ENCODE measurements at regions not wholly inside any gene's neighbourhood (a gene's known extent, or its start where the extent isn't known, plus 50 kb on each side); places are given as distances from the start of the nearest gene placed in this dataset.

DNA sequence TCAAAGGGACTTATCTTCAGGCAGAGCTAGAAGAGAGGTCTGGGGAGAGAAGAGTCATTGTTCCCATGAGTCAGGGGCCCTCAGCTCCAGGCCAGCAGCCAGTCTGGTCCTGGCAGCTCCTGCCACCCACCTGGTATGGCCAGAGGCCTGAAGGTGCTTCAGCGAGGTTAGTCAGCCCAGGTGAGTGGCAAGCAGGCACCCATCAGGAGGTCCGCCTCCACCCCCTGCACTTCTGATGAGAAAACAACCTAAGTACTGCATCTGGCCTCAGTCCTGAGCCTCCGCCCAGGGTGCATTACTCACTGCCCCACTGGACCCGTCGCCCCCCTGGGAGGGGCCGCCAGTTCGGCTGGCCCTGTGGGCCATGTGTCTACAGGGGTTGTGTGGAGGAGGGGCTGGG is 130.2 kb downstream of the INHBB start:
- H3K4me3 ChIP-seq (ENCODE audit: control extremely low read depth in 1 of 5, extremely low read depth in 1 of 5, insufficient read depth in 1 of 5, low read depth in 2 of 5, low read length in 4 of 5) = no peak overlapping the region
- ATAC-seq (ENCODE audit: low read depth) (no peak), DNase-seq (no peak)
- no peaks in the 10 kb centered on the region for H3K27me3 ChIP-seq (replicated peaks in 1 of 4; ENCODE audit: control extremely low read depth in 1 of 4, control insufficient read depth in 3 of 4, insufficient read depth in 4 of 4, low read length in 3 of 4)
- H3K27me3 Mint-ChIP-seq = no peaks in the 10 kb centered on the region
- no peaks in the 10 kb centered on the region for H3K4me1 ChIP-seq (ENCODE audit: control insufficient read depth in 2 of 2, insufficient read depth in 2 of 2, low read length in 2 of 2)
- TF ChIP-seq EZH2 (IDR thresholded peaks at IDR 0.05; ENCODE audit: borderline replicate concordance, insufficient read depth, low read depth, low read length, poor library complexity, severe bottlenecking) = no peak
- intact Hi-C loops (cut with micrococcal nuclease) = no loop called here
- no peaks in the 10 kb centered on the region for H3K79me2 ChIP-seq (ENCODE audit: control insufficient read depth, insufficient read depth, low read length)
- H2AFZ ChIP-seq (ENCODE audit: insufficient read depth, low read depth, low read length, poor library complexity, severe bottlenecking) = no peak overlapping the region
- no peaks in the 10 kb centered on the region for H3K4me1 Mint-ChIP-seq
- H3K27ac ChIP-seq (ENCODE audit: low read length in 2 of 2) = no peak overlapping the region
- H3K36me3 ChIP-seq (replicated peaks in 1 of 2; ENCODE audit: control extremely low read depth in 1 of 2, control insufficient read depth in 1 of 2, extremely low read depth in 1 of 2, insufficient read depth in 2 of 2, low read length in 1 of 2) = no peaks in the 10 kb centered on the region
- peaks cover 0 to 5% (median 0%) of the 10 kb centered on the region in 3 donors for H3K9me3 ChIP-seq (ENCODE audit: control extremely low read depth in 1 of 3, control insufficient read depth in 2 of 3, insufficient read depth in 1 of 3, low read length in 2 of 3)
- H3K9ac ChIP-seq (ENCODE audit: low read length) = no peak overlapping the region
- ChIA-PET CTCF (no interaction called here), POLR2A (no interaction called here)
- H3K4me2 ChIP-seq (replicated peaks; ENCODE audit: low read depth, low read length, poor library complexity, severe bottlenecking) = no peak overlapping the region
- H3K4me3 Mint-ChIP-seq = no peak overlapping the region
- 95% methylated on average over 2 of the region's 7 CpGs for WGBS (ENCODE audit: insufficient coverage)
- peaks cover 2% of the 10 kb centered on the region for H3K9me3 Mint-ChIP-seq (ENCODE audit: insufficient read depth)
- H3K27ac Mint-ChIP-seq = no peak overlapping the region
- H4K20me1 ChIP-seq (ENCODE audit: control insufficient read depth, insufficient read depth, low read length, poor library complexity, severe bottlenecking) = no peaks in the 10 kb centered on the region

DNA sequence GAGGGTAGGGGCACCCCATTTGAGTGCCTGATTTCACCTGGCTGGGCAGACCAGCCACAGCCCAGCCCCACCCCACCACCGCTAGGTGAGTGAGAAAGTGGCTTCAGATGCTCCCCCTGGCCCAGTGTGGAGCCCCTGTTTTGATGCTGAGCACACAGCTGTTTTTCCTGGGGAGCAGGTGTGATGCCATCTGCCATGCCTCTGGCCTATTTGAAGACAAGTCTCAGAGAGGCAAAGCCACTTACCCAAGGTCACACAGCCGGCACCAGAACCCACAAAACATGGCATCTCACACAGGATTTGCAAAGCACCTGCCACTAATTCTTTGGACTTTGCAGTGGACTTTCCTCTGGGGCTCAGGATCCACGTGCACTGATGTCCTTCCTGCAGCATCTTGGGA is 131.3 kb downstream of the INHBB start:
- Histone ChIP-seq H3K27ac (ENCODE audit: low read length in 2 of 2) (no peak overlapping the region), H3K79me2 (ENCODE audit: control insufficient read depth, insufficient read depth, low read length) (no peaks in the 10 kb centered on the region), H3K27me3 (replicated peaks in 1 of 4; ENCODE audit: control extremely low read depth in 1 of 4, control insufficient read depth in 3 of 4, insufficient read depth in 4 of 4, low read length in 3 of 4) (no peaks in the 10 kb centered on the region), H3K4me1 (ENCODE audit: control insufficient read depth in 2 of 2, insufficient read depth in 2 of 2, low read length in 2 of 2) (no peaks in the 10 kb centered on the region), H3K4me2 (replicated peaks; ENCODE audit: low read depth, low read length, poor library complexity, severe bottlenecking) (no peak overlapping the region), H3K9ac (ENCODE audit: low read length) (no peak overlapping the region), H4K20me1 (ENCODE audit: control insufficient read depth, insufficient read depth, low read length, poor library complexity, severe bottlenecking) (no peaks in the 10 kb centered on the region), H3K4me3 (ENCODE audit: control extremely low read depth in 1 of 5, extremely low read depth in 1 of 5, insufficient read depth in 1 of 5, low read depth in 2 of 5, low read length in 4 of 5) (no peak overlapping the region), H2AFZ (ENCODE audit: insufficient read depth, low read depth, low read length, poor library complexity, severe bottlenecking) (no peak overlapping the region), H3K9me3 (ENCODE audit: control extremely low read depth in 1 of 3, control insufficient read depth in 2 of 3, insufficient read depth in 1 of 3, low read length in 2 of 3) (peaks cover 0 to 3% (median 0%) of the 10 kb centered on the region in 3 donors), H3K36me3 (replicated peaks in 1 of 2; ENCODE audit: control extremely low read depth in 1 of 2, control insufficient read depth in 1 of 2, extremely low read depth in 1 of 2, insufficient read depth in 2 of 2, low read length in 1 of 2) (no peaks in the 10 kb centered on the region)
- ChIA-PET POLR2A (no interaction called here), CTCF (no interaction called here)
- Mint-ChIP-seq H3K9me3 (ENCODE audit: insufficient read depth) (peaks cover 2% of the 10 kb centered on the region), H3K4me3 (no peak overlapping the region), H3K27ac (no peak overlapping the region), H3K27me3 (no peaks in the 10 kb centered on the region), H3K4me1 (no peaks in the 10 kb centered on the region)
- ATAC-seq (ENCODE audit: low read depth) = no peak
- intact Hi-C loops (cut with micrococcal nuclease) = no loop called here
- no peak for DNase-seq
- WGBS (ENCODE audit: insufficient coverage) = 72% methylated on average over 3 of the region's 3 CpGs
- TF ChIP-seq, protein P1, sequence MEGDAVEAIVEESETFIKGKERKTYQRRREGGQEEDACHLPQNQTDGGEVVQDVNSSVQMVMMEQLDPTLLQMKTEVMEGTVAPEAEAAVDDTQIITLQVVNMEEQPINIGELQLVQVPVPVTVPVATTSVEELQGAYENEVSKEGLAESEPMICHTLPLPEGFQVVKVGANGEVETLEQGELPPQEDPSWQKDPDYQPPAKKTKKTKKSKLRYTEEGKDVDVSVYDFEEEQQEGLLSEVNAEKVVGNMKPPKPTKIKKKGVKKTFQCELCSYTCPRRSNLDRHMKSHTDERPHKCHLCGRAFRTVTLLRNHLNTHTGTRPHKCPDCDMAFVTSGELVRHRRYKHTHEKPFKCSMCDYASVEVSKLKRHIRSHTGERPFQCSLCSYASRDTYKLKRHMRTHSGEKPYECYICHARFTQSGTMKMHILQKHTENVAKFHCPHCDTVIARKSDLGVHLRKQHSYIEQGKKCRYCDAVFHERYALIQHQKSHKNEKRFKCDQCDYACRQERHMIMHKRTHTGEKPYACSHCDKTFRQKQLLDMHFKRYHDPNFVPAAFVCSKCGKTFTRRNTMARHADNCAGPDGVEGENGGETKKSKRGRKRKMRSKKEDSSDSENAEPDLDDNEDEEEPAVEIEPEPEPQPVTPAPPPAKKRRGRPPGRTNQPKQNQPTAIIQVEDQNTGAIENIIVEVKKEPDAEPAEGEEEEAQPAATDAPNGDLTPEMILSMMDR (IDR thresholded peaks at IDR 0.05) = no peak
- no peak for TF ChIP-seq EZH2 (IDR thresholded peaks at IDR 0.05; ENCODE audit: borderline replicate concordance, insufficient read depth, low read depth, low read length, poor library complexity, severe bottlenecking)

Measured in B cell (primary cell).